C4-2B (cell line): ENCODE measurements at regions not wholly inside any gene's neighbourhood (a gene's known extent, or its start where the extent isn't known, plus 50 kb on each side); places are given as distances from the start of the nearest gene placed in this dataset.
A peak's percentile ranks its signal among the peaks of the same experiment; 100 is the strongest.

ENCODE experiments used
- ZFX ChIP-seq: fragments of 450-650 bp; IDR thresholded peaks from 2 replicates; pipeline ENCODE4 v1.6.1; 2017
- TF ChIP-seq, protein P1 (sequence below): fragments of 450-650 bp; conservative IDR thresholded peaks from 2 replicates; pipeline ENCODE4 v1.5.1; 2017; ENCODE audit warnings: mild to moderate bottlenecking

DNA sequence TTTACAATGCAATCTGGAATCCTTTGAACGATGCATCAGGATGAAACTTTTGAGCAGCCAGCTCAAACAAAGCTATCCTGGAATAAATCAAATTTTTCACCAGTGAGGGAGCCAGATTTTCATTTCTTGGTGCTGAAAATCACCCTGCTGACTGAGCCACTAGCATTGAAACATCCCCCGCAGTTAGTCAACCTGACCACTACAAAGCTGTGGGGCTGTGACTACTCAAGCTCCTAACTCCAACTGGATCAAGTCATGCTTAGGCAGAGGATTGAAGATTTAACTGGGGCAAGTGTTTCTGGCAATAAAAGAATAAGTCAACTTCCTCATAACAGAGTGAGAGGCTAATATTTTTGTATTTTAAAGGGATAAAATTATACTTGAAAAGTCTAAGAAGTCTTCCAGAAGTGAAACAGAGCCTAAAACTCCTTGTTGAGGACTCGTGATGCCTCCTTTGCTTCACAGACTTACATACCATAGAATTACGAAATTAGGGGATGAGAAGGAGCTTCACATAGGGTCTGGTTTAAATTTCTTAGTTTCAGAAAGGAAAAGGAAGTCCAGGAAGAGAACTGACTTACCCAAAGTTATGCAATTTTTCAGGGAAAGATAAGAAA is 177.8 kb downstream of the SERPINI1 start:
- TF ChIP-seq, protein P1, sequence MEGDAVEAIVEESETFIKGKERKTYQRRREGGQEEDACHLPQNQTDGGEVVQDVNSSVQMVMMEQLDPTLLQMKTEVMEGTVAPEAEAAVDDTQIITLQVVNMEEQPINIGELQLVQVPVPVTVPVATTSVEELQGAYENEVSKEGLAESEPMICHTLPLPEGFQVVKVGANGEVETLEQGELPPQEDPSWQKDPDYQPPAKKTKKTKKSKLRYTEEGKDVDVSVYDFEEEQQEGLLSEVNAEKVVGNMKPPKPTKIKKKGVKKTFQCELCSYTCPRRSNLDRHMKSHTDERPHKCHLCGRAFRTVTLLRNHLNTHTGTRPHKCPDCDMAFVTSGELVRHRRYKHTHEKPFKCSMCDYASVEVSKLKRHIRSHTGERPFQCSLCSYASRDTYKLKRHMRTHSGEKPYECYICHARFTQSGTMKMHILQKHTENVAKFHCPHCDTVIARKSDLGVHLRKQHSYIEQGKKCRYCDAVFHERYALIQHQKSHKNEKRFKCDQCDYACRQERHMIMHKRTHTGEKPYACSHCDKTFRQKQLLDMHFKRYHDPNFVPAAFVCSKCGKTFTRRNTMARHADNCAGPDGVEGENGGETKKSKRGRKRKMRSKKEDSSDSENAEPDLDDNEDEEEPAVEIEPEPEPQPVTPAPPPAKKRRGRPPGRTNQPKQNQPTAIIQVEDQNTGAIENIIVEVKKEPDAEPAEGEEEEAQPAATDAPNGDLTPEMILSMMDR: peak; percentile 29; the same call in 1 of the 2 replicates
- TF ChIP-seq ZFX: no peak
